H1 (cell line): ENCODE measurements at regions not wholly inside any gene's neighbourhood (a gene's known extent, or its start where the extent isn't known, plus 50 kb on each side); places are given as distances from the start of the nearest gene placed in this dataset.

Source experiments
- CTCF ChIA-PET: fragments of 300-600 bp; sonication (Branson Sonifier 250); formaldehyde crosslinking; loops from one replicate; lab custom pipeline; 2021; ENCODE audit not compliant: partially characterized antibody; lab: Charles Lee
- POLR2A ChIA-PET: fragments of 300-600 bp; sonication (Branson Sonifier 250); formaldehyde crosslinking; loops from one replicate; lab custom pipeline; 2021; ENCODE audit warnings: inconsistent platforms; ENCODE audit not compliant: partially characterized antibody; lab: Charles Lee
- DNase-seq, 2 experiments: peaks; one replicate each; pipeline versions ENCODE4 v3.0.0 to v3.0.0-alpha.2; 2010 to 2022; ENCODE audit warnings: low spot score in 2 of 2, low read depth in 1 of 2, mixed read lengths in 1 of 2
- FAIRE-seq: peaks from 2 replicates; lab custom pipeline; 2011; peaks lifted over from hg19 to GRCh38; lab: Jason Lieb, UNC
- H2AFZ ChIP-seq: 2 replicates; pipeline ENCODE4 v1.8.1; 2012; ENCODE audit warnings: low read length, inconsistent platforms
- H2AK5ac ChIP-seq: 2 replicates; pipeline ENCODE4 v1.6.1; 2013; ENCODE audit warnings: low read depth, low read length
- H2BK120ac ChIP-seq: replicated peaks from 2 replicates; pipeline ENCODE3; 2013; ENCODE audit warnings: low read depth, low read length, inconsistent platforms
- H2BK12ac ChIP-seq: 2 replicates; pipeline ENCODE4 v1.6.1; 2013; ENCODE audit warnings: low read depth, low read length
- H2BK15ac ChIP-seq: 2 replicates; pipeline ENCODE4 v1.6.1; 2013; ENCODE audit warnings: low read length
- H2BK20ac ChIP-seq: 2 replicates; pipeline ENCODE4 v1.6.1; 2013; ENCODE audit warnings: low read length
- H2BK5ac ChIP-seq: 2 replicates; pipeline ENCODE4 v1.6.1; 2013; ENCODE audit warnings: low read depth, low read length
- H3K14ac ChIP-seq: 2 replicates; pipeline ENCODE4 v1.6.1; 2013; ENCODE audit warnings: inconsistent platforms; ENCODE audit not compliant: insufficient read length
- H3K18ac ChIP-seq: 2 replicates; pipeline ENCODE4 v1.6.1; 2013; ENCODE audit warnings: low read length; ENCODE audit errors: extremely low read depth
- H3K23ac ChIP-seq: 2 replicates; pipeline ENCODE4 v1.6.1; 2013; ENCODE audit warnings: inconsistent platforms; ENCODE audit not compliant: insufficient read length
- H3K23me2 ChIP-seq: 2 replicates; pipeline ENCODE4 v1.6.1; 2013; ENCODE audit warnings: low read depth, low read length
- H3K27ac ChIP-seq: 2 replicates; pipeline ENCODE4 v1.6.1; 2011; ENCODE audit warnings: low read depth, low read length, inconsistent platforms
- H3K27me3 ChIP-seq, 4 experiments: replicated peaks in 1 of 4; 1 replicate in 1 of 4; 2 replicates in 3 of 4; pipeline versions ENCODE4 v1.6.1 to v1.8.1; 2011 to 2013; ENCODE audit warnings: low read length in 3 of 4, mild to moderate bottlenecking in 3 of 4, inconsistent platforms in 2 of 4, mixed read lengths in 2 of 4, moderate library complexity in 1 of 4; ENCODE audit not compliant: control insufficient read depth in 3 of 4, insufficient read depth in 3 of 4; ENCODE audit errors: extremely low read depth in 1 of 4
- H3K36me3 ChIP-seq, 4 experiments: 2 replicates each; pipeline versions ENCODE4 v1.6.1 to v1.8.1; 2011 to 2013; ENCODE audit warnings: mild to moderate bottlenecking in 4 of 4, low read length in 3 of 4, moderate library complexity in 2 of 4, control low read depth in 1 of 4, inconsistent platforms in 1 of 4; ENCODE audit not compliant: insufficient read depth in 4 of 4, control insufficient read depth in 2 of 4
- H3K4ac ChIP-seq: replicated peaks from 2 replicates; pipeline ENCODE3; 2013; ENCODE audit warnings: low read length, low read depth, mixed read lengths, inconsistent platforms; ENCODE audit not compliant: insufficient read length
- H3K4me1 ChIP-seq, 4 experiments: replicated peaks in 1 of 4; 1 replicate in 1 of 4; 2 replicates in 3 of 4; pipeline versions ENCODE4 v1.6.1 to v1.8.1; 2011 to 2013; ENCODE audit warnings: low read length in 3 of 4, inconsistent platforms in 2 of 4, mixed read lengths in 1 of 4; ENCODE audit not compliant: insufficient read depth in 4 of 4, control insufficient read depth in 3 of 4
- H3K4me2 ChIP-seq, 2 experiments: 2 replicates each; pipeline versions ENCODE4 v1.6.1 to v1.8.1; 2011 to 2013; ENCODE audit warnings: low read depth in 2 of 2, low read length in 2 of 2, control low read depth in 1 of 2, inconsistent platforms in 1 of 2, mild to moderate bottlenecking in 1 of 2; ENCODE audit not compliant: insufficient read depth in 1 of 2
- H3K4me3 ChIP-seq, 4 experiments: fragments of 200-600, 300-600 bp in 1 of 4; sonication (generic), shearing (Covaris generic), sonication (Bioruptor Twin) in 1 of 4; 2 replicates each; pipeline versions ENCODE4 v1.5.1 to v1.8.1; 2011 to 2016; ENCODE audit warnings: low read length in 4 of 4, low read depth in 3 of 4, control low read depth in 2 of 4, inconsistent platforms in 2 of 4, mild to moderate bottlenecking in 2 of 4, mixed read lengths in 1 of 4, moderate library complexity in 1 of 4; ENCODE audit not compliant: insufficient read depth in 2 of 4; ENCODE audit errors: extremely low read depth in 1 of 4
- H3K56ac ChIP-seq: replicated peaks from 2 replicates; pipeline ENCODE3; 2013; ENCODE audit warnings: low read depth, mild to moderate bottlenecking, mixed read lengths, low read length, inconsistent platforms; ENCODE audit not compliant: insufficient read length
- H3K79me1 ChIP-seq: 2 replicates; pipeline ENCODE4 v1.6.1; 2013; ENCODE audit warnings: low read depth, low read length, control low read depth
- H3K79me2 ChIP-seq, 2 experiments: 2 replicates each; pipeline versions ENCODE4 v1.6.1 to v1.8.1; 2012 to 2013; ENCODE audit warnings: low read length in 2 of 2, mild to moderate bottlenecking in 2 of 2, inconsistent platforms in 1 of 2; ENCODE audit not compliant: insufficient read depth in 2 of 2, control insufficient read depth in 1 of 2
- H3K9ac ChIP-seq, 4 experiments: replicated peaks in 1 of 4; 1 replicate in 1 of 4; 2 replicates in 3 of 4; pipeline versions ENCODE4 v1.6.1 to v1.8.1; 2011 to 2013; ENCODE audit warnings: low read depth in 3 of 4, low read length in 3 of 4, control low read depth in 2 of 4, mild to moderate bottlenecking in 2 of 4, moderate library complexity in 2 of 4, inconsistent platforms in 1 of 4; ENCODE audit errors: extremely low read depth in 1 of 4
- H3K9me3 ChIP-seq, 2 experiments: 2 replicates each; pipeline versions ENCODE4 v1.6.1 to v1.8.1; 2012 to 2013; ENCODE audit warnings: mild to moderate bottlenecking in 2 of 2, moderate library complexity in 2 of 2, control low read depth in 1 of 2, inconsistent platforms in 1 of 2, low read depth in 1 of 2, low read length in 1 of 2, mixed read lengths in 1 of 2; ENCODE audit not compliant: insufficient read depth in 2 of 2
- H4K20me1 ChIP-seq, 2 experiments: replicated peaks in 1 of 2; 2 replicates each; pipeline versions ENCODE3 to v1.8.1; 2011 to 2013; ENCODE audit warnings: inconsistent platforms in 2 of 2, low read length in 2 of 2, mild to moderate bottlenecking in 1 of 2; ENCODE audit not compliant: insufficient read depth in 2 of 2, control insufficient read depth in 1 of 2
- H4K5ac ChIP-seq: 2 replicates; pipeline ENCODE4 v1.6.1; 2013; ENCODE audit warnings: low read length, low read depth, mixed read lengths, inconsistent platforms; ENCODE audit not compliant: insufficient read length
- H4K8ac ChIP-seq: 2 replicates; pipeline ENCODE4 v1.8.0; 2013; ENCODE audit warnings: mild to moderate bottlenecking, moderate library complexity, low read length, inconsistent platforms; ENCODE audit not compliant: insufficient read depth; ENCODE audit errors: extremely low read depth
- H4K91ac ChIP-seq: replicated peaks from 2 replicates; pipeline ENCODE3; 2013; ENCODE audit warnings: low read length, mixed read lengths, inconsistent platforms; ENCODE audit not compliant: insufficient read length
- CTBP2 ChIP-seq: IDR thresholded peaks from 2 replicates; pipeline ENCODE4 v1.7.0; 2011; ENCODE audit warnings: borderline replicate concordance, mild to moderate bottlenecking, moderate library complexity, mixed read lengths, low read length; ENCODE audit not compliant: insufficient read depth, insufficient read length
- MAFK ChIP-seq: IDR thresholded peaks from 2 replicates; pipeline ENCODE4 v1.6.1; 2012; ENCODE audit warnings: low read depth, mild to moderate bottlenecking, improper control_type of control experiment, low read length
- SP2 ChIP-seq: IDR thresholded peaks from 2 replicates; pipeline ENCODE4 v1.6.1; 2012; ENCODE audit warnings: mild to moderate bottlenecking, low read length, inconsistent platforms
- WGBS, 2 experiments: shearing (Covaris generic) in 1 of 2; methylation state at CpG; one replicate each; pipeline versions ENCODE4 v1.1.6 to v1.1.7; 2013 to 2015; ENCODE audit warnings: low lambda C conversion rate in 2 of 2, mixed read lengths in 2 of 2, inconsistent platforms in 1 of 2, low coverage in 1 of 2, missing lambda C conversion rate in 1 of 2; ENCODE audit not compliant: insufficient replicate concordance in 2 of 2, insufficient coverage in 1 of 2, insufficient read length in 1 of 2; ENCODE audit errors: extremely low coverage in 1 of 2, missing lambda C conversion rate in 1 of 2; 5-methylcytosine and 5-hydroxymethylcytosine counted together
- TF ChIP-seq, protein P1 (sequence below): IDR thresholded peaks from 2 replicates; pipeline ENCODE4 v1.6.1; 2011; ENCODE audit warnings: low read length, improper control_type of control experiment
- TF ChIP-seq, protein P2 (sequence below), 3 experiments: IDR thresholded peaks; 1 replicate in 2 of 3; 2 replicates in 1 of 3; pipeline versions ENCODE4 v1.5.1 to v1.6.1; 2011; ENCODE audit warnings: low read length in 3 of 3, mild to moderate bottlenecking in 3 of 3, inconsistent platforms in 2 of 3, low read depth in 1 of 3, moderate library complexity in 1 of 3; ENCODE audit not compliant: insufficient read depth in 1 of 3; ENCODE audit errors: control extremely low read depth in 1 of 3

DNA sequence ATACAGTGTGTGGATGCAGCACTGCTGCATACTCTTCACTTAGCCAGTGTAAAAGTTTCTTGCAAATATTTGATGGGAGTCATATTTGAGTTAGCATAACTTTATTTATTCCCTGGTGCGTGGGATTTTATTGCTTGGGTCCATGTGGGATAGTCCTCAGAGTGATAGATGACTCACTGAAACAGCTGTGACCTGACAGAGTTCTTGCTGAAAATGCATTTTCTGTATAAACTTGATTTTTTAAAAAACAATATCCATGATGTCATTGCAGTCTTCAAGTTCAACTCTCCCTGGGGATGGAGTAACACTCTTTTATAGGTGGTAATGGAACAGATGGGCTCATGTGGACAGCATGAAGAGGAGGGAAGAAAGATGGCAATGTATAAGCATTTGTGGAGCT is 310.0 kb downstream of the PPP1R3A start:
- H3K9ac ChIP-seq, result no peak overlapping the region
- H3K4me3 ChIP-seq, result no peak overlapping the region
- H2BK15ac ChIP-seq, result no peak overlapping the region
- no peaks in the 10 kb centered on the region for H3K79me2 ChIP-seq
- H4K8ac ChIP-seq, result no peak overlapping the region
- WGBS, 2 experiments, result 95% methylated on average over 1 of the region's 1 CpG; no CpG with 5 or more reads in 1 of the 2 experiments
- no peaks in the 10 kb centered on the region for H4K20me1 ChIP-seq
- H3K23ac ChIP-seq, result no peak overlapping the region
- no peak overlapping the region for H4K91ac ChIP-seq
- ChIA-PET CTCF (no interaction called here), POLR2A (no interaction called here)
- H2BK120ac ChIP-seq, result no peak overlapping the region
- no peaks in the 10 kb centered on the region for H3K79me1 ChIP-seq
- no peak for DNase-seq
- H2BK20ac ChIP-seq, result no peak overlapping the region
- no peak overlapping the region for H3K4ac ChIP-seq
- no peak overlapping the region for H3K14ac ChIP-seq
- H3K36me3 ChIP-seq, result no peaks in the 10 kb centered on the region
- H2BK12ac ChIP-seq, result no peak overlapping the region
- H2AK5ac ChIP-seq, result no peak overlapping the region
- no peak overlapping the region for H3K27ac ChIP-seq
- H2BK5ac ChIP-seq, result no peak overlapping the region
- no peak overlapping the region for H3K56ac ChIP-seq
- H4K5ac ChIP-seq, result no peak overlapping the region
- peaks cover 6 to 13% of the 10 kb centered on the region in 2 experiments; a peak in 1 of 4 replicates for H3K9me3 ChIP-seq
- H3K4me2 ChIP-seq, result no peak overlapping the region
- no peaks in the 10 kb centered on the region for H3K27me3 ChIP-seq
- FAIRE-seq, result no peak
- no peak overlapping the region for H3K18ac ChIP-seq
- H3K4me1 ChIP-seq, result no peaks in the 10 kb centered on the region
- H3K23me2 ChIP-seq, result no peaks in the 10 kb centered on the region
- no peak overlapping the region for H2AFZ ChIP-seq
- no peak for TF ChIP-seq SP2
- TF ChIP-seq, protein P1, sequence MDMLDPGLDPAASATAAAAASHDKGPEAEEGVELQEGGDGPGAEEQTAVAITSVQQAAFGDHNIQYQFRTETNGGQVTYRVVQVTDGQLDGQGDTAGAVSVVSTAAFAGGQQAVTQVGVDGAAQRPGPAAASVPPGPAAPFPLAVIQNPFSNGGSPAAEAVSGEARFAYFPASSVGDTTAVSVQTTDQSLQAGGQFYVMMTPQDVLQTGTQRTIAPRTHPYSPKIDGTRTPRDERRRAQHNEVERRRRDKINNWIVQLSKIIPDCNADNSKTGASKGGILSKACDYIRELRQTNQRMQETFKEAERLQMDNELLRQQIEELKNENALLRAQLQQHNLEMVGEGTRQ, result no peak
- TF ChIP-seq, protein P2, sequence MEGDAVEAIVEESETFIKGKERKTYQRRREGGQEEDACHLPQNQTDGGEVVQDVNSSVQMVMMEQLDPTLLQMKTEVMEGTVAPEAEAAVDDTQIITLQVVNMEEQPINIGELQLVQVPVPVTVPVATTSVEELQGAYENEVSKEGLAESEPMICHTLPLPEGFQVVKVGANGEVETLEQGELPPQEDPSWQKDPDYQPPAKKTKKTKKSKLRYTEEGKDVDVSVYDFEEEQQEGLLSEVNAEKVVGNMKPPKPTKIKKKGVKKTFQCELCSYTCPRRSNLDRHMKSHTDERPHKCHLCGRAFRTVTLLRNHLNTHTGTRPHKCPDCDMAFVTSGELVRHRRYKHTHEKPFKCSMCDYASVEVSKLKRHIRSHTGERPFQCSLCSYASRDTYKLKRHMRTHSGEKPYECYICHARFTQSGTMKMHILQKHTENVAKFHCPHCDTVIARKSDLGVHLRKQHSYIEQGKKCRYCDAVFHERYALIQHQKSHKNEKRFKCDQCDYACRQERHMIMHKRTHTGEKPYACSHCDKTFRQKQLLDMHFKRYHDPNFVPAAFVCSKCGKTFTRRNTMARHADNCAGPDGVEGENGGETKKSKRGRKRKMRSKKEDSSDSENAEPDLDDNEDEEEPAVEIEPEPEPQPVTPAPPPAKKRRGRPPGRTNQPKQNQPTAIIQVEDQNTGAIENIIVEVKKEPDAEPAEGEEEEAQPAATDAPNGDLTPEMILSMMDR (IDR thresholded peaks at IDR 0.05; ENCODE audit: control extremely low read depth in 1 of 3, insufficient read depth in 1 of 3, low read depth in 1 of 3, low read length in 3 of 3), result no peak
- no peak for TF ChIP-seq MAFK
- TF ChIP-seq CTBP2, result no peak
